HG03135 (cell line): ENCODE measurements at regions not wholly inside any gene's neighbourhood (a gene's known extent, or its start where the extent isn't known, plus 50 kb on each side); places are given as distances from the start of the nearest gene placed in this dataset.

Experiments used
- ATAC-seq: cut with Tn5 transposase; IDR thresholded peaks from one replicate; pipeline ENCODE4 v1.9.1; 2021; ENCODE audit warnings: mild to moderate bottlenecking, moderate library complexity; ENCODE audit not compliant: unreplicated experiment

DNA sequence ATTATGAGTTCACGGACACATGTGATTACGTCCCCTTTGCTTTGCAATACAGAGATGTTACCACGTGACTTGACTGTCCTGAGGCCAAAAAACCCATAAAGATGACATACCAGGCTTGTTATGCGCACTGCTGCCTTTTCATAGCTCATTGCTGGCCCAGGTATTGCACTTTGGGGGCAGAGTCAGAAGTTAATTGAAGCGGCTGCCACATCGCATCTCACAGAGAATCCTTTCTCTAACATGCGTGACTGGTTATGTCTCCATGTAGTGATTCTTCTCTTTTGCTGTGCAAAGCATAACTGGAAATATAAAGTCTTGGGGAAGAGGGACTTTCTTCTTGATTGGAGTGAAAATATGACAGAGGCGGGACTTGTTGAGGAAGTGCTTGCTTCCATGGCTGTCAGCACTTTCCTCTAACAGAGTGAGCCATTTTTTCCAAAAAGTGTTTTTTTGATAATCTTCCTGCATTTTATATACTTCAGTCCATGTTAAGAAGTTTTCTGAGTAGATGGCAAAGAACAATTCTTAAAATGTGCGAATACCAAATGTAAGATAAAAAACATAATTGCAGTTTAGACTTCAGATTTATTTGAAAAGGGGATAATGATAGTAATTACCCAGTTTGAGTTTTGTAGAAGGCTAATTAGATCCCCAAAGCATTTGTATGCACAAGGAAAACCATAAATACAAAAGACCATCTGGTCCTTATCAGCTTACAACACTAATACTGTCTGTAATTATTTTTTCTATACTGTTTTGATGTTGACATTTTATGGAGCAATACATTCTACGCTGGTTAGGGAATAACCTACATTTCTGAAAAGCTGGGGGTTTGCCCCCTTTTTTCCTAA, 324.6 kb upstream of the MTNR1B start:
- ATAC-seq, result no peak

DNA sequence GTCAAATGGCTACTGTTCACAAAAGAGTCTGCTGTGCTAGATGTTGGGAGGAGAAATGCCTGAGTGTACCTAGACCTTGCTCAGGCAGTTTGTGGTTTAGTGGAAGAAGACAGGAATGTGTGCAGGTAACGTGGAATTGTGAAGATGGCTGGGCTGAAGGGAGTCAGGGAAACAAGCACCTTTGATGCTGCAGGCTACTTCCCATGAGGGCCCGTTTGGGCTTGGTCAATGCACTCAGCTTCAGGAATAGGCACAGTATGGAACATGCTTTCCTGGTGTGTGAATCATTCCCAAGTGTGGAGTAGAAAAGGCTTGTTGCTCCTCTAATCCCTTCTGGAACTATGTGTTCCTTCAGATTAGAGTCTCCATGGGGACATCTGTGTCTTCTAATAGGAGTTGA, 318.3 kb upstream of the MTNR1B start:
- no peak for ATAC-seq

DNA sequence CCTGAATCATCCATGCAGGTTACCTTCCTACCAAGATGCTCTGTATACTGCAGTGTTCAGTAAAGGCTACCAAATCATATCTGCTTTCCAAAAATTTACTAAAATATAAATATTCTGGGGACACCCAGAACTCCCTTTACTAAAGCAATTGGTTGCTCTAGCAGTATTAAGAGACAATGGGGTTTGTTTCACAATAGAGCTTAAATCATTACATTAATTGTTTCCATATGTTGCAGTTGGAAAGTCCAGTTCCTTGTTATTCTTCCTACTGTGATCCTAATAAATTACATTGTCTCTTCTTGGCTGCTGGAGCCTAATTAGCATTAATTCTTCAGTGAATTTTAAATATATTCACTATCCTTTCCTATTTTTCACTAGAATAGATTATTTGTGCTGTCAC, 316.0 kb upstream of the MTNR1B start:
- no peak for ATAC-seq

- no peak for ATAC-seq
Measured at GRCh38 chr11:92656783-92657182, 312.7 kb upstream of the MTNR1B start.

GRCh38 chr11:92657226-92657625, 312.2 kb upstream of the MTNR1B start:
- ATAC-seq, result no peak

DNA sequence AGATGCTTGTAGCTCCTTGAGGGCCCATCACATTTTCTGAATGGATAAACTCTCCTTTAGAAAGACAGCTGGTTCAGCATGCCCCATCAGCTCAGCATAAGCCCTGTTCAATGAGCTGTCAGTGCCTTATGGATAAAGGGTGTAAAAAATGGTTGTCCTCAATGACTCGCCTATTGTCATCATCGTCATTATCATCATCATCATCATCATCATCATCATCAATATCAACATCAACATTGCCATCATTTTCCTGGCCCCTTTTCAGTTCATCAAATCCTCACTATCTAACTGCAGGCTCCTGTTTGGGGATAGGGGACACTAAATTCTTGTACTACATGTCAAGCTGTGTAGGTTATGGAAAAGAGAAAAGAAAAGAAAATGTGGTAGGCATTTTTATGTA, 310.7 kb upstream of the MTNR1B start:
- ATAC-seq, result no peak

DNA sequence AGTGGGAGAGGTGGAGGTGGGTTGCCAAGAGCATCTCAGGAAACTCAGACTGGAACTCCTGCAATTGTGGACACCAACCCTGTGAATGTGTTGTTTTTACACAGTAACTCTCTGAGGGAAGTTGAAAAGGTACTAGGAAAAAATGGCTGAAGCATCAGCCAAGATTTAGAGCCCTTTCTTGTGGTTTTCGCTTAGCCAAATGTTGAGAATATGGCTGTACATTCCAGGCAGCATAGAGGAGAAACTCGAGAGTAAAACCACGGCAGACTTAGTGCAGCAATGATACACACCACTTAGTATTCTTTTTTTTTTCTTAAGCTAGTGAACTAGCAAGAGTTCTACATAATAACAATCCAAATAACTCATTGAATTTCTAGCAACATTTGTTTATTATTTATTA, 309.7 kb upstream of the MTNR1B start:
- no peak for ATAC-seq

DNA sequence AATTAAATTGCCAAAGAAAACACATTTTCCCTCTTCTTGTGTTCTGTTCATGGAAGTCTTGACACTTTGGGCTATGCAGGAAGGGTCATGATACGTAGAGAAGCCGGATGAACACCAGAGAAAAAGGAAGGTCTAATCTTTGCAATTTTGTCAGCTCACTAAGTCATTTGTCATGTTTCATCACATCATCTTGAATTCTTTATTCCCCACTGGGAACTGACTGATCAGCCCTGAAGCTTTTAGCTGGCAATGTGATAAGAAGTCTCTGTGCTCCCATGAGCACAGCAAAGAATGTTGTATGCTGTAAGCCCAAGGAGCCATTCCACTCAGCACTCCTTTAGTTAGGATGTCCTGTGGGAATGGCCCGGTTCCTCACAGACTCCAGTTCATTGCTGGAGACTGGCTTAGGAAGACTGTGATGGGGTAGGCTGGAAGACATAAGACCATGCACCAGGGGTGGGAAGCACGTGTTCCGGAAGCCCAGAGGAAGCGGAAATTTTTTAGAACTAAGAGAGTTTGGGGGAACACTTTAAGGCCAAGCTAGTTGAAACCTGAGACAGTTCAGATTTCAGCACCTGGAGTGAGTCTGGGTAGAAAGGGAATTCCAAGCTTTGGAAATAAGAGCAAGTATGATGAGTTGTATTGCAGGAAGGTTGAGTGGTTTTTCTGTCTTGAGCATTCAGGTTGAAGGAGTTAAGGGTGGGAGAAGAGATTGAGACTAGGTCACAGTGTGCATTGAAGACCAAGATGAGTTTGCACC, 306.7 kb upstream of the MTNR1B start:
- ATAC-seq, result no peak

DNA sequence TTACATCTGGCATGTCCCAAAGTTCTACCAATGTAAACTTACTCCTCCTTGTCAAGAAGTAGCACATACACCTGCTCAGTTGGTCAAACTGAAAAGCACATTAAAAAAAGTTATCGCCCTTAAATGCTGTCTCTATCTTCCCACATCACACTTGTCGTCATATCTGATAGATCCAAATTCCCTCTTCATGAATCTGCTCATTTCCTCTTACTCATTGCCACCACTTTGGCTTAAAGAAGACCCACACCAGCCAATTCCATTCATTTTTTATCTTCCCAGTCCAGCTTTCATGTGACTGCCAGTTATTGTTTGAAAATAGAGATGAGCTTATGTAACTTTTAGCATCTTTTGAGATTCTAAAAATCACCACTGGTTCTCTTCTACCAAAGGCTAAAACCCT, 305.9 kb upstream of the MTNR1B start:
- no peak for ATAC-seq

DNA sequence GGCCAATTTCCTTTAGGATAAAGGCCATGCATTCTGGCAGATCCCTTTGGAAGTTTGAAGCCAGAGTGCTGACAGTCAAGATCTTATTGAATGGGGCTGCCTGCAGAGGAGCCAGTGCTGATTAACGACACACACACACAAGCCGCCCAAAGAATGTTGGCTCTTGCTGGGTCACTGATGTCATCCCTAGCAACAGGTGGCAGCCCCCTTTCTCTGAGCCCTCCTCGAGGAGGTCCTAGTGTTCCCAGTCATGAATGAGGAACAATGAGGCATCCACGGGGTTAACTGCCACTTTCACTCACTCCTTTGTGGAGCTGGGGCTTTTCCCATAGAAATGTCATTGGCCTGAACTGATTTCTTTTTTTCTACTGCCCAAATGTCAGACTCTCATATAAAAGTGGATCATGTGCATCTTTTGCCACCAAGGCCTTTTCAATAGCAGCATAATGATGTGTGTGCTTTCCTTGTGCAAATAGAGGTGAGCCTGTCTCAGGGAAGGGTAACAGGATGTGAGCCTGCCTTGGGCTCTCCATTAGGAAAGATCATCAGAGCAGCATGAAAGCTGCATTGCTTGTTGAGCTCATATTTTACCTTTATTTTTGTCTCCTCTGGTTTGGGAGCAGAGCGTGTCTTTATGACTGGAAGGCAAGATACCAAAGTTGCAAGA, 301.8 kb upstream of the MTNR1B start:
- ATAC-seq, result no peak

- ATAC-seq, result no peak
Measured at GRCh38 chr11:92670308-92670890, 299.1 kb upstream of the MTNR1B start.

DNA sequence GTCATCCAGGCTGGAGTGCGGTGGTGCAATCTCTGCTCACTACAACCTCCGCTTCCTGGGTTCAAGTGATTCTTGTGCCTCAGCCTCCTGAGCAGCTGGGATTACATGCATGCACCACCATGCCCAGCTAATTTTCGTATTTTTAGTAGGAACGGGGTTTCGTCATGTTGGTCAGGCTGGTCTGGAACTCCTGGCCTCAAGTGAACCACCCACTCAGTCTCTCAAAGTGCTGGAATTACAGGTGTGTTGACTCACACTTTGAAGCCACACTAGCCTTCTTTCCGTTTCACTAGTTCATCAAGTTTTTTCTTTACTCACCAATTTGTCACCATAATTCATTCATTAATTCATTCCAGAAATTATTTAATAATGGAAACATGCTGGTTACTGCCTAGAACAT, 298.4 kb upstream of the MTNR1B start:
- ATAC-seq, result no peak

GRCh38 chr11:92675303-92675702, 294.1 kb upstream of the MTNR1B start:
- no peak for ATAC-seq

- ATAC-seq, result no peak
Measured at GRCh38 chr11:92675810-92676209, 293.6 kb upstream of the MTNR1B start.

DNA sequence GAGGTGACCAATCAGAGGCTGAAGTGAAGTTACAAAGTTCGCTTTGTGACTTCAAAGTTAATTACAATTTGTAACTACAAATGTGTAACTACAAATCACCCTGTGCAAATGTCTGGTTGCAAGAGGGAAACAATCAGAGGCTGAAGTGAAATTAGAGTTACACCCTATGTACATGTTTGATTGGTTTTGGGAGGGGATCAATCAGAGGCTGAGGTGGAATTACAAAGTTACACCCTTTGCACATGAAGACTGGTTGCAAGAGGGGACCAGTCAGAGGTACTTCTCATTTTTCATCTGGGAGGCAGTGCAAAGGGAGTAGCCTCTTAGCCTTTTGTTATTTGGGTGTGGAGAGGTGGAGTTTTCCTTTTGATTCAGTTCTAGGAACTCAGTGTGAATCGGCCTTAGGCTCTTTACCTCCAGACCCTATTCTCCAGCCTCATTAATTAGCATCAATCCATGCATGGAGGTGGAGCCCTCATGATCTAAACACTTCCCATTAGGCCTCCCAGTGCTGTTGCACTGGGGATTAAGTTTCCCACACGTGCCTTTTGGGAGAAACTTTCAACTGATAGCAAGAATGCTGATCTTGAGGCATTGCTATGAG, 291.3 kb upstream of the MTNR1B start:
- no peak for ATAC-seq

DNA sequence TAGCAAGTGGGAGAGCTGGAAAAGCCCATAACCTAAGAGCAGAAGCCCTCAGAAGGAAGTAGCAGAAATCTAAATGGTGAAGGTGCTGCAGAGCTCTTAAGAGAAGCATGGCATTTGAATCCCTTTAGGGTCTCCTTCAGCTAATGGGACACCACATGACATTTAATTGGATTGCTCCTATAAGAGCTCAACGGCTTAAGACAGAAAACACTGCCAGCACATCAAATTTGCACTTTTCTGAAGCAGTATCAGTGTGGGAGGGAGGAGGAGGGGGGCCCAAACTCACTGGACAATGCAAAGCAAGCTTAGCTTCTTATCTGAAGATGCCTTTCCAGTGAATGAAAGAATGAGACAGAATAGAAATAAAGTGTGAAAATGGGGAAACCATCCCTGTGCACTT, 287.9 kb upstream of the MTNR1B start:
- ATAC-seq, result no peak

- ATAC-seq, result no peak
Measured at GRCh38 chr11:92682136-92682535, 287.3 kb upstream of the MTNR1B start.

DNA sequence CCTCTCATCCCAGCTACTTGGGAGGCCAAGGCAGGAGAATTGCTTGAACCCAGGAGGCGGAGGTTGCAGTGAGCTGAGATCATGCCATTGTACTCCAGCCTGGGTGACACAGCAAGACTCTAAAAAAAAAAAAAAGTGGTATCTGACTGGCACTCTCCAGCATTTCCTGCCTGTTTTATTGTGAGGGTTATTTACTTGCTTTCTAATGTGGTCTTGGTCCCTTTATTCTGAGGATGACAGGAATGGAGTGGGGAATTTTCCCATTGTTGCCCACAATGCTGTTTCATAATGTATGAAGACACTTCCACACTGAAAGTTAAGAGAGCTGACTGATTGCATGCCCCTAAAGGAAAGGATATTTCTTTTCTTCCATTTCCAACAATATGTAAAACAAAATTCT, 286.5 kb upstream of the MTNR1B start:
- no peak for ATAC-seq

DNA sequence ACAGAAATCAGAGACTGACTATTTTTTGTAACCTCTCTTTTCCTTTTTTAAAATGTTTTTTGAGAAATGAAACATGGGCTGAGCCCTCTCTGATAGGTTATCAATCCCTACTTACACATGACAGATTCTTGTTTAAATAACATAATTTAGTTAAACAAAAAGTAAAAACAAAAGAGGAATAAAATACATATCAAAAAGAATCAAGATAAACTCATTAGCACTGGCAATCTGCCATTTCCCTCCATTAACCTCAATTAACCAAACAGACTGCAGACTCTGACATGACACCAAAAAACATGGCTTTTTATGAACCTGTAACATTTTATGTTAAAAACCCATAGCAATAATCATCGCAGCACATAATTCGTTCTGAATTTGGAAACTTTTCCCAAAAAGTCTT, 284.4 kb upstream of the MTNR1B start:
- no peak for ATAC-seq

DNA sequence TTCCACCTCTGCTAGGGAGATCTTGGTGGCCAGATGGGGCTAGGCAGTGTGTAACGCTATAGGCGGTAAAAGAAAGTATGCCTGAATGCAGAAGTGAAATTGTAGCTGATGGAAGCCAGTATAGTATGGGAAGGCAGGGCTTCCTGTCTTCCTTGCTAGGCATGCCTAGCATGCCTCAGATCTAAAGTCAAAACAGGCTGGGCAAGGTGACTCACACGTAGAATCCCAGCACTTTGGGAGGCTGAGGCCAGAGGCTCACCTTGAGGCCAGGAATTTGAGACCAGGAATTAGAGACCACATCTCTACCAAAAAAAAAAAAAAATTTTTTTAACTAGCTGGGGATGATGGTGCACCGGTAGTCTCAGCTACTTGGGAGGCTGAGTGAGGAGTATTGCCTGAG, 281.7 kb upstream of the MTNR1B start:
- ATAC-seq, result no peak

DNA sequence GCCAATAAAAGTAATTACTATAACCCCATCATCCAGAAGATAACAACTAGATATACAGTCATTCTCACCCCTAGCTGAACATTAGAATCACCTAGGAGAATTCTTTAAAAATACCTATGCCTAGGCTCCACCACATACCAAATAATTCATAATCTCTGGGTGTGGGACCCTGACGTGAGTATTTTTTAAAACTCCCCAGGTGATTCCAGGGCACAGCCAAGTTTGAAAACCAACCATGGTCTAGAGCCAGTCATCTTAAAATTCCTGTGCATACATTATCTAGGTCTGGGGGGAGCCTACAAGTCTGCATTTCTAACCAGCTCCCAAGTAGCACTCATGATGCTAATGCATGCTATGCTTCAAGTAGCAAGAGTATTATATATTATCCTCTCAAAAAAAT, 281.0 kb upstream of the MTNR1B start:
- no peak for ATAC-seq
